Suprapubic skin (tissue), 4 donors: ENCODE measurements at regions not wholly inside any gene's neighbourhood (a gene's known extent, or its start where the extent isn't known, plus 50 kb on each side); places are given as distances from the start of the nearest gene placed in this dataset.

ENCODE experiments used
- DNase-seq, 2 donors: peaks; one replicate each; pipeline ENCODE4 v3.0.0-alpha.2; 2019; ENCODE audit warnings: low spot score in 2 of 2
- H3K27ac ChIP-seq: fragments of 200-600 bp; sonication (generic); one replicate; pipeline ENCODE4 v1.5.1; 2019
- H3K27me3 ChIP-seq: fragments of 200-600 bp; sonication (generic); one replicate; pipeline ENCODE4 v1.5.1; 2019
- H3K36me3 ChIP-seq: fragments of 200-600 bp; sonication (generic); one replicate; pipeline ENCODE4 v1.5.1; 2019
- H3K4me1 ChIP-seq: fragments of 200-600 bp; sonication (generic); one replicate; pipeline ENCODE4 v1.5.1; 2019
- H3K4me3 ChIP-seq: fragments of 200-600 bp; sonication (generic); one replicate; pipeline ENCODE4 v1.5.1; 2019; ENCODE audit warnings: mild to moderate bottlenecking
- H3K9me3 ChIP-seq: fragments of 200-600 bp; sonication (generic); one replicate; pipeline ENCODE4 v1.5.1; 2019
- CTCF ChIP-seq, 2 donors: fragments of 200-600 bp in 1 of 2; fragments of 450-650 bp in 1 of 2; sonication (generic) in 1 of 2; IDR thresholded peaks; one replicate each; pipeline ENCODE4 v1.5.1; 2016 to 2019; ENCODE audit warnings: antibody characterized with exemption in 2 of 2, mild to moderate bottlenecking in 1 of 2, moderate library complexity in 1 of 2
- EP300 ChIP-seq: sonication (generic); formaldehyde crosslinking; IDR thresholded peaks from one replicate; pipeline ENCODE4 v1.6.1; 2017; ENCODE audit warnings: antibody characterized with exemption
- POLR2A ChIP-seq, 2 donors: fragments of 450-650 bp; IDR thresholded peaks; one replicate each; pipeline ENCODE4 v1.6.1; 2017; ENCODE audit warnings: antibody characterized with exemption in 2 of 2, mild to moderate bottlenecking in 2 of 2, moderate library complexity in 2 of 2
- POLR2AphosphoS5 ChIP-seq, 3 donors: sonication (generic); formaldehyde crosslinking; IDR thresholded peaks; one replicate each; pipeline ENCODE4 v1.6.1; 2017; ENCODE audit warnings: antibody characterized with exemption in 3 of 3
- WGBS: methylation state at CpG from one replicate; pipeline ENCODE4 v1.1.5; 2018; 5-methylcytosine and 5-hydroxymethylcytosine counted together

GRCh38 chr2:217252181-217252580 is 392.3 kb upstream of the TNP1 start:
- Histone ChIP-seq H3K27me3 (no peaks in the 10 kb centered on the region), H3K27ac (no peak overlapping the region), H3K4me1 (peaks cover 26% of the 10 kb centered on the region), H3K4me3 (no peak overlapping the region), H3K36me3 (no peaks in the 10 kb centered on the region), H3K9me3 (no peaks in the 10 kb centered on the region)
- no peak for DNase-seq
- 94% methylated on average over 4 of the region's 4 CpGs for WGBS
- TF ChIP-seq EP300: no peak
- no peak for TF ChIP-seq POLR2AphosphoS5 (IDR thresholded peaks at IDR 0.05)
- TF ChIP-seq POLR2A (IDR thresholded peaks at IDR 0.05): no peak
- no peak for TF ChIP-seq CTCF (IDR thresholded peaks at IDR 0.05)

GRCh38 chr2:217250013-217250524 is 390.2 kb upstream of the TNP1 start:
- Histone ChIP-seq H3K27me3 (no peaks in the 10 kb centered on the region), H3K36me3 (no peaks in the 10 kb centered on the region), H3K9me3 (no peaks in the 10 kb centered on the region), H3K4me1 (peaks cover 26% of the 10 kb centered on the region), H3K4me3 (no peak overlapping the region), H3K27ac (peak overlapping the region; percentile 40)
- TF ChIP-seq EP300 (peak; percentile 83), CTCF (IDR thresholded peaks at IDR 0.05) (no peak)
- 86% methylated on average over 4 of the region's 4 CpGs for WGBS
- no peak for DNase-seq

- no peak for TF ChIP-seq POLR2A (IDR thresholded peaks at IDR 0.05)
- no peak for TF ChIP-seq POLR2AphosphoS5 (IDR thresholded peaks at IDR 0.05)
- TF ChIP-seq EP300: no peak
- no peak for TF ChIP-seq CTCF (IDR thresholded peaks at IDR 0.05)
- Histone ChIP-seq H3K4me3 (no peak overlapping the region), H3K36me3 (no peaks in the 10 kb centered on the region), H3K27ac (peak overlapping the region; percentile 55), H3K27me3 (no peaks in the 10 kb centered on the region), H3K9me3 (no peaks in the 10 kb centered on the region), H3K4me1 (peaks cover 26% of the 10 kb centered on the region)
- DNase-seq: no peak
- 70% methylated on average over 8 of the region's 8 CpGs for WGBS
Measured at GRCh38 chr2:217249121-217250012, 389.5 kb upstream of the TNP1 start.

GRCh38 chr2:217248312-217248935 is 388.6 kb upstream of the TNP1 start:
- peak overlapping the region; percentile 7 for H3K27ac ChIP-seq
- H3K9me3 ChIP-seq: no peaks in the 10 kb centered on the region
- DNase-seq: peak; percentile 66 to 85
- no peaks in the 10 kb centered on the region for H3K27me3 ChIP-seq
- H3K4me3 ChIP-seq: peak overlapping the region; percentile 3
- no peak for TF ChIP-seq CTCF (IDR thresholded peaks at IDR 0.05)
- H3K36me3 ChIP-seq: no peaks in the 10 kb centered on the region
- 14% methylated on average over 9 of the region's 9 CpGs for WGBS
- H3K4me1 ChIP-seq: peaks cover 26% of the 10 kb centered on the region

GRCh38 chr2:217247476-217247875 is 387.6 kb upstream of the TNP1 start:
- Histone ChIP-seq H3K9me3 (no peaks in the 10 kb centered on the region), H3K27me3 (no peaks in the 10 kb centered on the region), H3K4me3 (no peak overlapping the region), H3K36me3 (no peaks in the 10 kb centered on the region), H3K27ac (peak overlapping the region; percentile 7), H3K4me1 (peaks cover 26% of the 10 kb centered on the region)
- 42% methylated on average over 8 of the region's 8 CpGs for WGBS
- no peak for DNase-seq
- TF ChIP-seq CTCF (IDR thresholded peaks at IDR 0.05) (no peak), POLR2AphosphoS5 (IDR thresholded peaks at IDR 0.05) (no peak)
